Keratinocyte (primary cell): ENCODE measurements at regions not wholly inside any gene's neighbourhood (a gene's known extent, or its start where the extent isn't known, plus 50 kb on each side); places are given as distances from the start of the nearest gene placed in this dataset.
"Not testable (repeated sequence)": the region's sequence is repeated elsewhere in the genome, so short reads cannot be mapped to it uniquely, and the experiment has no call there.

ENCODE experiments used
- DNase-seq: peaks from one replicate; pipeline ENCODE4 v3.0.0-alpha.2; 2011; ENCODE audit warnings: low read depth, missing footprints, low spot score
- FAIRE-seq: peaks from 2 replicates; lab custom pipeline; 2011; peaks lifted over from hg19 to GRCh38; lab: Jason Lieb, UNC
- H2AFZ ChIP-seq: 2 replicates; pipeline ENCODE4 v1.6.0; 2012; ENCODE audit warnings: low read length, control low read depth, inconsistent platforms; ENCODE audit not compliant: control insufficient read depth
- H3K27ac ChIP-seq: 2 replicates; pipeline ENCODE4 v1.5.1; 2011; ENCODE audit warnings: low read length; ENCODE audit not compliant: control insufficient read depth, insufficient read depth
- H3K27me3 ChIP-seq: 3 replicates; pipeline ENCODE4 v1.6.0; 2011; ENCODE audit warnings: low read length; ENCODE audit not compliant: control insufficient read depth, insufficient read depth; ENCODE audit errors: extremely low read depth
- H3K36me3 ChIP-seq, 2 experiments: 2 replicates in 1 of 2; 3 replicates in 1 of 2; pipeline ENCODE4 v1.5.1; 2011; ENCODE audit warnings: low read length in 2 of 2, mild to moderate bottlenecking in 1 of 2; ENCODE audit not compliant: control insufficient read depth in 2 of 2, insufficient read depth in 2 of 2; ENCODE audit errors: extremely low read depth in 1 of 2
- H3K4me1 ChIP-seq: 3 replicates; pipeline ENCODE4 v1.5.1; 2011; ENCODE audit warnings: low read length; ENCODE audit not compliant: control insufficient read depth, insufficient read depth; ENCODE audit errors: extremely low read depth
- H3K4me2 ChIP-seq: 3 replicates; pipeline ENCODE4 v1.6.0; 2011; ENCODE audit warnings: low read depth, low read length; ENCODE audit not compliant: control insufficient read depth, insufficient read depth; ENCODE audit errors: extremely low read depth
- H3K4me3 ChIP-seq, 3 experiments: fragments of 200-600 bp in 1 of 3; sonication (generic) in 1 of 3; 2 replicates in 2 of 3; 3 replicates in 1 of 3; pipeline ENCODE4 v1.5.1; 2011 to 2016; ENCODE audit warnings: low read length in 3 of 3, mild to moderate bottlenecking in 3 of 3, control low read depth in 2 of 3, inconsistent platforms in 1 of 3, low read depth in 1 of 3, mixed read lengths in 1 of 3, mixed run types in 1 of 3, moderate library complexity in 1 of 3; ENCODE audit not compliant: control insufficient read depth in 2 of 3, insufficient read depth in 2 of 3; ENCODE audit errors: extremely low read depth in 1 of 3
- H3K79me2 ChIP-seq: 2 replicates; pipeline ENCODE4 v1.6.0; 2012; ENCODE audit warnings: low read length; ENCODE audit not compliant: control insufficient read depth, insufficient read depth
- H3K9ac ChIP-seq: 3 replicates; pipeline ENCODE4 v1.6.0; 2011; ENCODE audit warnings: low read length; ENCODE audit not compliant: control insufficient read depth, insufficient read depth; ENCODE audit errors: extremely low read depth
- H3K9me1 ChIP-seq: 3 replicates; pipeline ENCODE4 v1.6.0; 2011; ENCODE audit warnings: low read length; ENCODE audit not compliant: control insufficient read depth, insufficient read depth; ENCODE audit errors: extremely low read depth
- H3K9me3 ChIP-seq: 2 replicates; pipeline ENCODE4 v1.5.1; 2012; ENCODE audit warnings: low read depth, low read length; ENCODE audit not compliant: control insufficient read depth
- H4K20me1 ChIP-seq: 3 replicates; pipeline ENCODE4 v1.6.0; 2011; ENCODE audit warnings: low read length; ENCODE audit not compliant: control insufficient read depth, insufficient read depth; ENCODE audit errors: extremely low read depth
- CTCF ChIP-seq, 3 experiments: IDR thresholded peaks in 1 of 3; conservative IDR thresholded peaks in 1 of 3; optimal IDR thresholded peaks in 1 of 3; 2 replicates in 2 of 3; 3 replicates in 1 of 3; pipeline versions ENCODE3 to v1.5.1; 2011; ENCODE audit warnings: low read length in 3 of 3, mild to moderate bottlenecking in 3 of 3, moderate library complexity in 2 of 3, control low read depth in 1 of 3, inconsistent platforms in 1 of 3; ENCODE audit not compliant: insufficient read depth in 2 of 3; ENCODE audit errors: extremely low read depth in 1 of 3
- EZH2 ChIP-seq: IDR thresholded peaks from one replicate; pipeline ENCODE4 v1.6.1; 2012; ENCODE audit warnings: inconsistent platforms, mild to moderate bottlenecking, low read length, moderate library complexity
- dilution Hi-C: fragments of 300-500 bp; cut with MboI; formaldehyde crosslinking; loops from one replicate; pipeline ENCODE4 v1.7.0; 2020; ENCODE audit warnings: low sequenced_read_pairs; ENCODE audit not compliant: extremely low pct_ligation_motif_present

- no peaks in the 10 kb centered on the region for H3K27me3 ChIP-seq
- H2AFZ ChIP-seq: no peak overlapping the region
- no peak overlapping the region for H3K4me2 ChIP-seq
- no peak for FAIRE-seq
- no peak overlapping the region for H3K27ac ChIP-seq
- H3K36me3 ChIP-seq: no peaks in the 10 kb centered on the region
- no peak overlapping the region for H3K4me3 ChIP-seq
- H4K20me1 ChIP-seq: no peaks in the 10 kb centered on the region
- H3K4me1 ChIP-seq: no peaks in the 10 kb centered on the region
- no peaks in the 10 kb centered on the region for H3K9me1 ChIP-seq
- H3K9me3 ChIP-seq: no peaks in the 10 kb centered on the region
- no peak for TF ChIP-seq CTCF (optimal IDR thresholded peaks at IDR 0.05 in 1 of 3, IDR thresholded peaks at IDR 0.05 in 1 of 3, conservative IDR thresholded peaks at IDR 0.05 in 1 of 3; ENCODE audit: extremely low read depth in 1 of 3, insufficient read depth in 2 of 3, low read length in 3 of 3)
- TF ChIP-seq EZH2: no peak
- no peak for DNase-seq
- H3K79me2 ChIP-seq: no peaks in the 10 kb centered on the region
- dilution Hi-C loops: no loop called here
- no peak overlapping the region for H3K9ac ChIP-seq
These were observed 1084.3 kb upstream of the GJE1 start for GRCh38 chr6:141048451-141048850.

GRCh38 chr6:141046496-141046895, 1086.2 kb upstream of the GJE1 start:
- H3K79me2 ChIP-seq, H3K27me3 ChIP-seq, H3K9me3 ChIP-seq, H3K4me1 ChIP-seq, DNase-seq, H3K27ac ChIP-seq, H3K4me2 ChIP-seq, FAIRE-seq, H2AFZ ChIP-seq, H4K20me1 ChIP-seq, H3K4me3 ChIP-seq, H3K9ac ChIP-seq, H3K36me3 ChIP-seq, H3K9me1 ChIP-seq, dilution Hi-C loops: not testable (repeated sequence)

GRCh38 chr6:141041596-141042087, 1091.1 kb upstream of the GJE1 start:
- Histone ChIP-seq H3K9me1 (no peaks in the 10 kb centered on the region), H4K20me1 (no peaks in the 10 kb centered on the region), H3K4me2 (no peak overlapping the region), H3K27ac (no peak overlapping the region), H3K4me1 (no peaks in the 10 kb centered on the region), H3K9me3 (no peaks in the 10 kb centered on the region), H3K27me3 (no peaks in the 10 kb centered on the region), H3K9ac (no peak overlapping the region), H3K36me3 (no peaks in the 10 kb centered on the region), H3K4me3 (no peak overlapping the region), H3K79me2 (no peaks in the 10 kb centered on the region), H2AFZ (no peak overlapping the region)
- dilution Hi-C loops: no loop called here
- TF ChIP-seq CTCF (optimal IDR thresholded peaks at IDR 0.05 in 1 of 3, IDR thresholded peaks at IDR 0.05 in 1 of 3, conservative IDR thresholded peaks at IDR 0.05 in 1 of 3; ENCODE audit: extremely low read depth in 1 of 3, insufficient read depth in 2 of 3, low read length in 3 of 3) (no peak), EZH2 (no peak)
- FAIRE-seq (no peak), DNase-seq (no peak)
